CMK (cell line): ENCODE measurements at regions not wholly inside any gene's neighbourhood (a gene's known extent, or its start where the extent isn't known, plus 50 kb on each side); places are given as distances from the start of the nearest gene placed in this dataset.

Experiments
- DNase-seq: peaks from one replicate; pipeline ENCODE4 v3.0.0-alpha.2; 2010; ENCODE audit warnings: low read depth

- no peak for DNase-seq
Observed at GRCh38 chr13:111394211-111394922, 73.9 kb downstream of the TEX29 start.

DNA sequence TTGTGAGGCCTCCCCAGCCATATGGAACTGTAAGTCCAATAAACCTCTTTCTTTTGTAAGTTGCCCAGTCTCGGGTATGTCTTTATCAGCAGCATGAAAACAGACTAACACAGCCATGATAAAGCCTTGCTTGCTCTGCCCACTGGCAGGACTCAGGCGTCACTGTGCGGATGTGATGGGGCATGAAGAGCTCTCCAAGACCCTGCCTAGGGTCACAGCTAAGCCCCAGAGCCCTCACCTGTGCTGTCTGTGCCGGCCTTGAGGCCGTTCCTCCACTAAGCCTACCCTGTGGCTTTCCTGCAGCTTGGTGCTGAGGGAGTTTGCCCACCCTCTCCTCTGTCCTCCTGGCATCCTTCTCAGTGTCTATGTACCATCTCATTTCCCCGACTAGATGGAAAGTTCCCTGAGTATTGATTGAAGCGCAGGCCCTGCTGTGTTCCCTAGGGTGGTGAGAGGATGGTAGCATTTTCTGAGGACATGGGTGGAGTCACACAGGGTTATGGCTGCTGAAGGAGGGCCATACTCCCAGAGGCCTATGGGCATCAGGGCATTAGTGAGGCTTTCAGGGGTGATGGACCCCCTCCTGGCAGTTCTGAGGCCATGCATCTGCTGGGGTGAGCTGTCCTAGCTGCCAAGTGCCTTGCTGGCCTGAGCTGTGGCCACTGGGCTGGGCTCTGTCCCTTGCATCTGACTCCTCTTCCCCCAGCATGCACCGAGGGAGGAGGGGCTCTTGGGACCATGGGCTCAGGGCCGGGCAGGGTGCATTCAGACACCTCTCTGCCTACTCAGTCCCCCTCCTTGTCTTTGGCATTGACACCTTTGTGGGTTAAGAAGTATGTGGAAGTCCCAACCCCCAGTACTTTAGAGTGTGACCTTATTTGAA lies 75.3 kb downstream of the TEX29 start:
- no peak for DNase-seq

DNA sequence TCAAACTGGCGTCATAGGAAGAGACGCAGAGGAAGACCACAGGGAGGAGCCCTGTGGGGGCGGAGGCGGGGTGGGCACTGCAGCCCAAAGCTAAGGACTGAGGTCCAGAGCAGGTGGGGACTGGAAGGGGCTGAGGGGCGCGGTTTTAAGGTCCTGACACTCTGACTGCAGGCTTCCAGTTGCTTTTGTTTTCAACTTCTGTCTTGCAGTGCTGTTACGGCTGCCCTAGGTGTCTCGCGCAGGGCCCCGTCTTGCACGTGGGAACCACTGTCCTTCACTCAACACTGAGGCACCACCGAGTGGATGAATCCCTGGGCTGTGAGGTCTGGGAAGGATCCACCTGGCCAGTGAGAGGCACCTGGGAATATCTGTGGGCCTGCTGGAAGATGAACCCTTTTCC lies 76.0 kb downstream of the TEX29 start:
- DNase-seq: no peak

DNA sequence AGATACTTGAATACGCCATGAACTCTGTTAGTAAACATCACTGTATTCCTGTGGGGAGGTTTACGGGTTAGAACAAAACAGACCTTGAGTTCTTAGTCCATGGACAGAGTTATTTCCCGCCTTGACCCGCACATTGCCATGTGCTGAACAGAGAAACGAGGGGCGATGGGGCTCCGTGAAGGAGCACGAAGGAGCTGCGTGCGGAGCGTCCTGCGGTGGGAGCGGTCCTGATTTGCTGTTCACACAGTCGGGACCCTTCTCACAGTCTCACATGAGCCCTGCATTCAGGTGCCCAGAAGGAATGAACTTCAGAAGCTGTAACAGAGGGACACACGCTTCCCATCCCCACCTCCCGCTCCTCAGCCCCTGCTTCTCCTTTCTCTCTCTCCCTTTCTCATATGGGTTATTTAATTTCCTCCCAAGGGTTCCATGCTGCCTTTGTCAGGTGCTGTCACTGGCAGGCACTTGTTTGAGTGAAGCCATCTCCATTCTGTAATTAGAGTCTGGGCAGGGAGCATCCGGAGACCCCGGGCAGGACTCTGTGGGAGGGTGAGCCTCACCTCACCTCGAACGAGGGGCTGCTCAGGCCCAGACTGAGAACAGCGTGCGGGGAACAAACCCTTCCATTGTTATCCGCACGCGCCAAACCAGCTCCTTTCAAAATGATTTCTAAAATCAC lies 76.9 kb downstream of the TEX29 start:
- DNase-seq: no peak

GRCh38 chr13:111398196-111398595 lies 77.8 kb downstream of the TEX29 start:
- DNase-seq: no peak

DNA sequence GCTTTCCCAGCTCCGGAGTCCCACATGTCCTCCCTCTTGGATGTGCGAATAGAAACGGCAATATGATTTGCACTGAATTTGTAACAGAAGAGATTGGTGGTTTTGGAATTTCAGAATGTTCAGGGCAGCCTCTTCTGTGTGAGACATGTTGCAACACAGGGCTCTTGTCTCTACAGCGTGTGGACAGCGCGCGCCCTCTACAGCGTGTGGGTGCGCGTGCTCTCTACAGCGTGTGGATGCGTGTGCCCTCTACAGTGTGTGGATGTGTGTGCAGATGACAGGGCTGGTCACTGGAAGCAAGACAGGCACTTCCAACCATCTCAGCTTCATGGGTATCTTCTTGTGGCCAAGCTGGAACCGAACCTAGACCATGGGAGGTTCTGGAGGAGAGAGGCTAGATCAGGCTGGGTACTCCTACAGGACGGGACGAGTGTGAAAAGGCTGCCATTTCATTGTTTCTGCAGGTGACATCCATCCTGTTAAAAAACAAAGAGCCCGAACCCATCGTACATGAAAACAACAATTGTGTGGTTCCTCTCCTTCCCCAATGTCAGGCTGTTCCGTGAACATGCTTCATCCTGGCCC lies 78.4 kb downstream of the TEX29 start:
- peak; percentile 42 for DNase-seq

DNA sequence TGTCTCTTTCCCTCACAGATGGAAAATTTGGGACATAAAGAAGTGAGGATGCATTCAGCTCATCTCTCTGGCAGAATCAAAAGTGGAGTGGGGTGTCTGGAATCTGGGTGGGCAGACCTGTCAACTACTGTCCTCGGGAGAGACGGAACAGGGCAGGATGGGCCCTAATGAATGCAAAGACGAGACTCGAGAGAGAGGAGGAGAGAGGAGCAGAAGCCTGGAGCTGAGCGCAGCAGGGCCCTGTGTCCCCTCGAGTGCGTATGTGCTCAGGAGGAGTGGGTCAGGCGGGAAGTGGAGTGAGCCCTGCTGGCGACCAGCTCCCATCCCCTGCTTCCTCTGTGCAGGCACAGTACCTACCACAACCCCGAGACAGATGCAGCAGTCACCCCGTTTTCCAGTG lies 78.9 kb downstream of the TEX29 start:
- DNase-seq: no peak

GRCh38 chr13:111399776-111400538 lies 79.5 kb downstream of the TEX29 start:
- DNase-seq: no peak

GRCh38 chr13:111401151-111401550 lies 80.7 kb downstream of the TEX29 start:
- DNase-seq: no peak

- DNase-seq: no peak
Observed at GRCh38 chr13:111401755-111402154, 81.3 kb downstream of the TEX29 start.

- no peak for DNase-seq
Observed at GRCh38 chr13:111402441-111402840, 82.0 kb downstream of the TEX29 start.

DNA sequence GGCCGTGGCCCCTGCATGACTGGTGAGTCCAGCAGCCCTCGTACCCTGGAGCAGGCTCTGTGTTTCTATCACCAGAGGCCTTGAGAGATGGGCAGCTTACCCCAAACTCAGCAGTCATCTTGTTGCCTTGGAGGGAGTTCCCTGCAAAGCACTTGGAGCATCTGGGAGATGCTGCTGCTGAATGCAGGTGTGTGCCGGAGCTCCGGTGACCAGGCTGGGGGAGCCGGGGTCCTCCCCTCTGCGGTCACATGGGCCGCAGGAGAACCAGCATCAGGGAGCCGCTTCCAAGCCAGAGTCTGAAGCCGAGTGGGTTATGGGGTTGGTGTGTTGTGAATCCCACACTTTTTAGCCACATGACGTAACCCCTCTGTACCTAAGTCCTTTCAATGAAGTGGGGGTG lies 82.8 kb downstream of the TEX29 start:
- no peak for DNase-seq

DNA sequence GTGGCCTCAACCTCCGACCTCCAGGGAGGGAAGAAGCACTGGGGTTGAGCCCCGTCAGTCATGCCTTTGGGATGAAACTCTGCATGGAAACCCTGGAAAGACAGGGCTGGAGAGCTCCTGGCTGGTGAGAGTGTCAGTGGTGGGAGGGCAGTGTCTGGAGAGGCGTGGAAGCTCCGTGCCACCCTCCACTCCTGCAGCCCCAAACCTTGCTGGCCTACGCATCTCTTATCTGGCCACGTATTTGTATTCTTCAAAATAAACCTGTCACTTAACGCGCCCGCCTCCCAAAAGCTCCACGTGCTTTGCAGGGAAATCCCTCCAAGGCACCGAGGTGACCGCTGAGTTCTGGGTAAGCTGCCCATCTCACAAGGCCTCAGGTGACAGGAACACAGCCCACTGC lies 84.3 kb downstream of the TEX29 start:
- no peak for DNase-seq

DNA sequence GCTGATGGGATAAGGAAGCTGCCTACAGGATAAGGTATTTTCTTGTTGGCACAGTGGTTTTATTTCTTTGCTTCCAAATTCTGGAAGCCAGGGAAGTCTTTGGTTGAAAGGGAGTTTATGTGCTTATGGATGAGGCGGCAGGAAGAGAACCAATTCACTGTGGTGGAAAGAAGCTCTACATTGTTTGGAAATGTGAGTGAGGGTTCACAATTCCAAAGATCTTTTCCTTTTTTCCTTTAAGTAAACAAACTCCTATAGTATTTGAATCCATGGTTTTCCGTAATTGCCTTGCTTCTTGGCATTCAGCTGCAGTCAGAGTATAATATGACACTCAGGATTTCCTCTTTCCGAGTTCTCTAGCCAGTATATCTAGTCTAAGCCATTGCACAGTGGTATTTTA lies 86.2 kb downstream of the TEX29 start:
- no peak for DNase-seq

GRCh38 chr13:111407381-111408131 lies 87.1 kb downstream of the TEX29 start:
- DNase-seq: no peak

- DNase-seq: no peak
Observed at GRCh38 chr13:111409413-111409812, 89.0 kb downstream of the TEX29 start.

DNA sequence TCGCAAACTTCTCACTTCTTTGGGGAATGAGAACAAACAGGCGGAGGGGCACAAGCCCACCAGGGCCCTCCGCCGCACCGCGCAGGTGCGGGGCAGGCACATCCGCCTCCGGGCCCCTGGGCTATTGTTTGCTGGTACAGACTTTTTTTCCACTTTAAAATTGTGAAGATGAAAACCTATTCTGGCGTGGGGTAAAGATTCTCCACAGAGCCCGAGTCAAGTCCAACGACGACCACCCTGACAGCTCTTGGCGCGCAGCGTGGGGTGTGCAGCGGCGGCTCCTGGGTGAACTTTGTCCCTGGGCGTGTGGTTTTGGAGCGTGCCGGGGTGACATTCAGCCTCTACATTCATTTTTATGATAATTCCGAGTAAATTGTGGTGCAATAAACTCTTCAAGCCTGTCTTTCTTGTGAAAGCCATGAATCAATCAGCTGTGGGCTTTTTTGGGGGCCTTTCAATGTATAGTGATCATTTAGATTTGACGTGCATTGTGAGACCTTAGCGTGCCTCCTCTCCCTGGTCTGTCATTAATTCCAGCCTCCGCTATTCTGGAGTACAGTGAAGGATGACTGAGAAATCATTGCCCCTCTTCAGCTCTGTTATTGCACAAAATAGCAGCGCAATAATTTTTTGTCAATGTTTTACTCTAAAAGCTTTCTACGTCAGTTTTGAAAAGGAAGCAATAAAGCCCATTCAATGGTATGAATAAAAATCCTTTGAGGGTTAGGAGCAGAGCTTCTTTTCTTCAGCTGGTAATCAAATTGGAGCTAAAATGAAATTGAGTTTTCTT lies 90.0 kb downstream of the TEX29 start:
- DNase-seq: no peak

GRCh38 chr13:111411151-111411858 lies 90.9 kb downstream of the TEX29 start:
- DNase-seq: no peak

DNA sequence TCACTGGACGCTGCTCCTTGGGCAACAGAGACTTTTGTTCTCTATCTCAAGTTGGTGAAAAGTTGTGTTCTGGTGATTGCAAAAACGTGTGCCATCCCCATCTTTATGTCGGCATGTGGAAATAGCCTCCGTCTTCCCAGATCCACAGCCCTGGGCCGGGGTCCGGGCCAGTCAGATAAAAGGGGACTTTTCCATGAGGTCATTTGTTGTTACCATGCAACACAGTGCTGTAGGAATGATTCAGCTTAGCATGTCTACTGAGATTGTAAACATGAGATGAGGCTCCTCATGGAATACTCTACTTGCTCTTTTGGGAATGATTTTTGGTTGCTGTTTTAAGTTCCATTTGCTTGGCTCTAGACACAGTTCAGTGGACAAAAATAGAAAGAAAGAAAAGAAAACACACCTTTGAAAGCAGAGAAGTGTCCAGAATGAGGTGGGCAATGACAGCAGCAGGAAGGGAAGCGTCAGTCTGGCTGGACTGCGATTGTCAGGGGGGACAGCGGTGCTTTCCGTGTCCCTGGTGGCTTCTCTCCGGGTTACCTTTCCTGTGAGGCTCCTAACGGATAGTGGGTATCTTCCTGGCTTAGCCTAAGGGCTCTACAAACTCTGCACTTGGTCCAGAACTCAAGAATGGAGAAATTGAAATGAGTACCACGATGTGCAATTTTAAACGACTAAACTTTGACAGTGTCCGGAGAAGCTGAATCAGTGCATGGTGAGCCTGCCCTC lies 91.6 kb downstream of the TEX29 start:
- DNase-seq: no peak
